ENCODE measurements at regions not wholly inside any gene's neighbourhood (a gene's known extent, or its start where the extent isn't known, plus 50 kb on each side); places are given as distances from the start of the nearest gene placed in this dataset.

GRCh38 chr3:137264843-137265330 is 307.1 kb downstream of the IL20RB start:
- TF ChIP-seq CTCF (IDR thresholded peaks at IDR 0.05): no peak
- TF ChIP-seq POLR2A (IDR thresholded peaks at IDR 0.05): no peak
- no peak for TF ChIP-seq POLR2AphosphoS5 (IDR thresholded peaks at IDR 0.05)
